GM21717 (cell line): ENCODE measurements at regions not wholly inside any gene's neighbourhood (a gene's known extent, or its start where the extent isn't known, plus 50 kb on each side); places are given as distances from the start of the nearest gene placed in this dataset.

Experiments
- ATAC-seq: cut with Tn5 transposase; IDR thresholded peaks from one replicate; pipeline ENCODE4 v1.9.1; 2021; ENCODE audit warnings: mild to moderate bottlenecking, moderate library complexity; ENCODE audit not compliant: unreplicated experiment

DNA sequence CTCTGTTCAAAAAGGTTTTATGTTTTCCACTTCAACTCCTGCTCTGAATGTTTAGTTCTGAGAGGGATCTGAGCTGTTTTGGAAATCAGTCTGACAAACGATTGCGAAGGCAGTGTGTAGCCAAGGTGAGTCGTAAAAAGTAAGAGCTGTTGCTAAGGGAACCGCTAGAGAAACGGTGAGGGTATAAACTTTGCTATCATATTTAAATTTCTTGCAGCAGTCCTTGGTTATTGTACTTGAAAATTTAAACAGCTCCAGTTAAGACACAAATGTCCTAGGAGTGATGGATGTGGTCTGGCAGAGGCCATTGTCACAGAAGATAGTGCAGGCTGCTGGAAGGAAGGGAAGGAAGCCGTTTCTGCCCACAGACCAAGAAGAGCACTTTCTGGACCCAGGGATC lies 64.9 kb upstream of the CITED2 start:
- ATAC-seq, result no peak

DNA sequence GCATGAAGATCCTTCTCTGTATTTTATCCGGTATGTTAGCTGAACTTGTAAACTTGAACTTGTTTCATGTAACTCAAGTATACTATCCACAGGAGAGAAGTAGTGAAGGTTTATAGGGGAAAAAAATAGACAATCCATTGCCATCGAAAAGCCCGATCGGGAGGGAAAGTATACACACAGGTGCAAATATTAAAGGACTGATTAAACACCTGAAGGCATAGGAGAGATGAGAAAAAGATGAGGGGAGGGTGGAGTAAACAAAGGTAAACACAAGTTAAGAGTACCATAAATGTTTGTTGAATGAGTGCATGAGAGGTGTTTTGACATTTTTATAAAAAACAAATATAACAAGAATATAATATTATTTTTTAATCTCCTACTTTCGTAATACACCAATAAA lies 64.3 kb upstream of the CITED2 start:
- no peak for ATAC-seq

DNA sequence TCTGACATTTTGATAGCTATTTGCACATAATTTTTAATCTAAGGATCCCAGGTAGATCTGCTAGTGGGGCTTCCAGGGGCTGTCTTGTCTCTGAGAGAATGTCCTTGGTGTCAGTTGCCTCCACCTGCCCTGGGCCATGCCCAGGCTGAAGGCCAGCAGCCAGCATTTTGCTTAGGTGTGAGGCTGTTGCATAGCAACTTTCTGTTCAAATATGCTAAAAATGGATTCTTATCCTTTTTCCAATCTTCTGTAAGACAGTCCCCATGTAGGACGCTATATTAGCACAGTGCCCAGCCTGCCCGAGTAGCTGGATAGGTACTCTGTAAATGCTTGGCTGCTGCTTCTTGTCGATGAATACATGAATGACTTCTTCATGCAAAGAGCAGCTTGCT lies 62.5 kb upstream of the CITED2 start:
- ATAC-seq, result no peak

DNA sequence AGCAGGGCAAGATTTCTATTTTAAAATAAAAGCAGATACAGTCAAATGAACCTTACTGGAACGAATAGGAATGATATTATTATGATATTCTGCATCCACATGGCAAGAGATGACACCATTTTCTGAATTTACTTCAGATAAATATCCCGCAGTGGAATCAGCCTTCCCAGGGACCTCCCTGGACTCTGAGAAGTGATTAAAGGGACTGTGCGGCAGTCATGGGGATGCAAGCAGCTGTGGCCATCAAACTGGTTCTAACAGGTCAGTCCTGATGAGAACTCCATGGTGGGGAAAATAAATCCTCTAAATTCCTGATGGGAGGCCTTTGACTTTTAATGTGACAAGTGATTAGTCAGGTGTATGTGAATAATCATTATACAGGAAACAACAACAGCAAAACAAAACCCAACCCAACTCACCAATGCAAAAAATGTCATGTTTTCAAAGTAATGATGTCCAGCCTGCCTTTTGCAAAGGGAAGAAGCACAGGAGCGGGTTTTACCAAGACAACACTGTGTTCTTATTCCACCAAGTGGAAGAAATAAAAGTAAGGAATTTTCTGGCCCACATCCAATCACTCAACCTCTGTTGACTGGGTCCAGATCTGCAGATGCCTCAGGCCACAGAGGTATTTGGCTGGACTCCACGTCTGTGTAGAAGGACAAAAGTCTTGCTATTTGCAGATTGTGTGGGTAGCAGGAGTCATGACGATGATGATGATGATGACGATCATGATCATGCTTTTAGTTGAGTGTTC lies 61.9 kb upstream of the CITED2 start:
- no peak for ATAC-seq

DNA sequence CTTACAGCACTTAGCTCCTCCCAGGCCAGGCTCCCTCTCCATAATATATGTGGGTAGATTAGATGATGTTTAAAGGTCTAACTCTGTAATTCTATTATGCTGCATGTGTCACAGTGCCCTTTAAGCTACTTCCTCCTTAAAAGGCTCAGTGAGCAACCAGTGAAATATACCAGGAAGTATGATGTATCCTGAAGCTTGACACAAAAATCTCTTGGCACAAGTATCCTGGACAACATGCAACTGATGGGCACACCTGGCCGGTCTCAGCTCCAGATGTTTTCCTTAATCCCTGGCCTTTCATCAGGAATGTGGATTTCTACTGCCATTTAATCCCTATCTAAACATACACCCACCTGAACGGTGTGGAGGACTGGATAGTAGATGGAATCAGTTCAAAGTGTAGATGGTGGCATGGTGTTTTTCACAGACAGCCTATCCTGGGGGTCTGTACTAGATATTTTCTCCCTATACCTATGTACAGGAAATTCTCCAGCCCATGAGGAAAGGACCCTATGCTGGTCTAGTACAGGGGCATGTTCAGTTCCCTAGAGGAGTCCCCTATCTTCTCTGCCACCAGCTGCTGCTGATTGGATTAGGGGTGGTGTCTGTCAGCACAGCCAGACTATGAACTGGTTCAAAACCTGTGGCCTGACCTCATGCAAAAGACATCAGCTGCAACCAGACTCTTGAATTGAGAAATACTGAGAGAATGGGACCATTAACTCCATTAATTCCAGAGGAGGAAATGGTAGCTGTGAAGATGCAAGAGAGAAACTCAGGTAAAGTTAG lies 59.4 kb upstream of the CITED2 start:
- ATAC-seq, result no peak

DNA sequence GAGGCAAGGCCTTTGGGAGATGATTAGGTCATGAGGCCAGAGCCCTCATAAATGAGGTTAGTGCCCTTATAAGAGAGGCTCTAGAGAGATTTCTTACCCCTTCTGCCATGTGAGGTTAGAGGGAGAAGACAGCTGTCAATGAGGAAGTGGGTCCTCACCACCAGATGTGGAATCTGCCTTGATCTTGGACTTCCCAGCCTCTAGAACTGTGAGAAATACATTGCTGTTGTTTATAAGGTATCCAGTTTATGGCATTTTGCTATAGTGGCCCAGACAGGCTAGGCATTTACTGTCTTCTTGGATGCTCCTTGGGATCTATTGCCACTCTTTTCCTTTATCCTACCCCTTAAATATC lies 57.1 kb upstream of the CITED2 start:
- no peak for ATAC-seq

DNA sequence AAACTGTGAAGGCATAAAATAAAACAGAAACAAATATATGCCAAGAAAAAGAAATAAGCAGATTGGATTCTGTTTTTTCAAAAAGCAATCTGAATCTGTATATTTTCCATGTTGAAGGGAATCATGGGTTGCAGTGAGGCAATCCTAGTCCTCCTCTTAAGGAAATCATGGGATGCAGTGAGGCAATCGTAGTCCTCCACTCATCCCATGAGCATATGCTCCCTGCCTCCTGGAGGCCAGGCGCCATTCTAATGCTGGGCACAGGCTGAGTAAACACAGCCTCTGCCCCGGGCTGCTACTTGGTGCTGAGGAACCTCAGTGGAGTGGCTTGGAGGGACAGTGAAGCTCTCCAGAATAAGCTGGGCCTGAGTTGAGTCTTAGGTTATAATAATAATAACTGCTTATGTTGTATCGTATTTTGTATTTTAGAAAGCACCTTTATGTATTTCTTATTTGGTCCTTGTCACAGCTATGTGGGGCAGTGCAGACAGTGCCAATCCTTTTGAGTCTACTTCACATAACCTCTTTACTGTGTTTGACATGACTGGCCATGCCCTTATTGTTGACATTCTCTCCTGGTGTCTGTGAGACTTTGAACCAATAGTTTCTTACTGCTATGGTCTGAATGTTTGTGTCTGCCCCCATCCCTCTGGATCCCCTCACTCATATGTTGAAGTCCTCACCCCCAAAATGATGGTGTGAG lies 56.6 kb upstream of the CITED2 start:
- no peak for ATAC-seq

DNA sequence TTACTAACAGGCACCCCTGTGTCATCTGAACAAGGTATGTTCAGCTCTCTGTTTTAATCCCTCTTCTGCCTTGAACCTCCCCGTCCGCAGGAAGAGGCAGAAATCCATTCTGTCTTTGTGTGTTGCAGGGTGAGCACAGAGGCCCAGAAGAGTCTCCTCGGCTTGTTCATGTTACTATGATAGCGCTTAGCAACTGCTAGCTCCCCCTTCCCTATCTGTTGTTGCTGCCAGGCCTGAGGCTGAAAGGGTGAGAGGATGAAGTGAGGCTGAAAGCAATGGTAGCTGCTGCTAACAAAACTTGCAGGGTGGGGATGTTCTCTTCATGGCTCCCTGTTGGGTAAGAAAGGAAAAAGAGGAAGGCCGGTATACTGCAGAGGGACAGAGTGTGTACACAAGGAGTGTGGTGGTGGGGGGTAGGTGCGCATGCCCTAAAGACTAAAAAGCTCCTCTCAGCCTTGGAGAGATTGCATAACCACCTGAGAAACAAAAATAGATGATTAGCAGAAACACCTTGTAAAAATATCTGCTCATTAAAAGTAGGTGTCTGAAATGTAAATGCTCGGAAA lies 55.2 kb upstream of the CITED2 start:
- ATAC-seq, result no peak

DNA sequence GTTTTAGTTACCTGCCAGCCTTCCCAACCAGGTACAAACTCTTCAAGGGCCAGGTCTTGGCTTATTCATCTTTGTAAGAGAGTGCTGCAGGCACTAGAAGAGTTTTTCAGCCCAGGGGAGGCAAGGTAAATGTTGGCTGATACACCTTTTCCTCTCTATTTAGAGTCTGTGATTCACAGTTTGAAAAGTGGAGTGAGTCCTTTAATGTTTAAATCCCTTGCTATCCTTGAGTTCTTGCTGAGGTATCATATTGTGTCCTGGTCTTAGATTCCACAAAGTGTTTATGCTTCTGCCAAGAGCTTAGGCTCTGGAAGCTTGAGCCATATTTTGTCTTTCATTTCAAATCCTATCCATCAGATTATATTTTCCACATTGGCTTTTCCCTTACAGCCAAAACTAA lies 52.8 kb upstream of the CITED2 start:
- ATAC-seq, result no peak

DNA sequence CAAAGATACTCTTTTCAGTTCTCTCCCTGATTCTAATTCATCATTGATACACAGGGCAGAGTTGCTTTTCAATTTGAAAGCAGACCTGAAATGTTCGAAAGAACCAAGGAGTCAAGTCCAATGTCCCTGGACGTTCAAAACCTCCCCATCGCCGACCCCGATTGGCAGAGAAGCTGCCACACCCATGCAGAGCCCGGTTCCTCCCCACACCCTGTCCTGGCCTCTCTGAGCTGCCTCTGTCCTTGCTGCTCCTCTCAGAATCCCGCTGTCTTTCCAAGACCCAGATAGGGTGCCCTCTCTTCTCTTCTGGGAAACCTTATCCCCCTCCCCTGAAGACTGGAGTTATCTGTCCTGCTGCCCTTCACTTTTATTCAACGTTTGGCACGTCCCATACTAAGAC lies 52.3 kb upstream of the CITED2 start:
- no peak for ATAC-seq

DNA sequence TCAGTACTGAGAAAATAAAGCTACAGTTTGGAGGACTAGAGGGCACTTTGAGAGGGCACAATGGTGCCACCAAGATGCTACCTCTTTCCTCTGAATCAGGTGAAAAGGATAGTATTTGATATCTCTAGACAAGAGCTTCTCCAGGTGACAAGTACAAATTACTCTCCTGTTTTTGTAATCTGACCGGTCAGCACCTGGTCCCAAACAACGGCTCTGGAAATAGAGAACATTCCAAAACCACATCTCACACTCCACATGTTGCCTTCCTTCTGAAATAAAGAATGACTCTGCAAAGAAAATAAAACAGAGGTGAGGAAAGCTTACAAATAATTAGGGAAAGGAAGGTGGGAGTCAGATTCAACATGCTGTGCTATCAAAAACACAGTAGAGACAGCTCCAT lies 51.3 kb upstream of the CITED2 start:
- ATAC-seq, result no peak

DNA sequence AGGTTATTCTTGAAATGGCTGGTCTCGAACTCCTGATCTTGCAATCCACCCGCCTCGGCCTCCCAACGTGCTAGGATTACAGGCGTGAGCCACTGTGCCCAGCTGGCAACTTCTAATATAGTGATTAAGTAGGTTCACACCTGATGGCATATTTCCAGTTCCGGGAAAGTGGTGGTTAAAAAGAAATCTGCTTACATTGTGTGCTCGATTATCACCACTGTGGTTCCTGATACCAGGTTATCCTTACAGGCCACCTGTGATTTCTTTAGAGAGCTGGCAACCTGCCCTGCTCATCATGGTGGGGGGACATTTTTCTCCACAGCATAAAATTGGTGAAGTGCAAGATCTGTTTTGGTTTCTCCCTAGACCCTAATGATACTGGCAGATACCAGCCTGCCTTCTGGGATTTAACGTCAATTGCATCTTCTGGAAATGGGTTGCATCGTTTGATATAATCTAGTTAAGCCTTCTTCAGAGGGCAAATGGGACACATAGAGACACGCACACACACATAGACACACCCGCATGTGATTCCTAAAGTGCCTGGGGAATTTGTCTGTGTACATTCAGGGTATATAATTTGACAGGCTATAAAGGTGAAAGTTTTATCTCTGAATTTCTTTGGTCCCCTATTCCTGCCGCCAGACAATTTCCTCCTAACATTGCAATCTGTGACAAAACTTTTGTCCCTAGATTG lies 49.7 kb upstream of the CITED2 start:
- no peak for ATAC-seq
